OCI-LY3 (cell line): ENCODE measurements at regions not wholly inside any gene's neighbourhood (a gene's known extent, or its start where the extent isn't known, plus 50 kb on each side); places are given as distances from the start of the nearest gene placed in this dataset.

Experiments
- CTCF ChIP-seq: fragments of 200-600, 300-600 bp; sonication (generic); IDR thresholded peaks from 2 replicates; pipeline ENCODE4 v1.5.1; 2014; ENCODE audit warnings: antibody characterized with exemption, low read length, low read depth
- EZH2phosphoT487 ChIP-seq: fragments of 200-600 bp; shearing (Covaris generic); IDR thresholded peaks from 2 replicates; pipeline ENCODE4 v1.6.1; 2018; ENCODE audit warnings: antibody characterized with exemption, mixed run types, low read depth

GRCh38 chr13:106700007-106700406 lies 132.1 kb upstream of the ARGLU1 start:
- TF ChIP-seq CTCF (no peak), EZH2phosphoT487 (no peak)
